IPS-20b (cell line): ENCODE measurements at regions not wholly inside any gene's neighbourhood (a gene's known extent, or its start where the extent isn't known, plus 50 kb on each side); places are given as distances from the start of the nearest gene placed in this dataset.

Experiments used
- H3K27ac ChIP-seq: one replicate; pipeline ENCODE4 v1.5.1; 2013; ENCODE audit warnings: low read length
- H3K27me3 ChIP-seq: 2 replicates; pipeline ENCODE4 v1.6.1; 2013; ENCODE audit warnings: mild to moderate bottlenecking, low read length, inconsistent platforms; ENCODE audit not compliant: insufficient read depth
- H3K36me3 ChIP-seq: 2 replicates; pipeline ENCODE4 v1.6.1; 2013; ENCODE audit warnings: low read depth, mild to moderate bottlenecking, inconsistent platforms, low read length, moderate library complexity; ENCODE audit not compliant: insufficient read depth
- H3K4me1 ChIP-seq: 2 replicates; pipeline ENCODE4 v1.6.1; 2013; ENCODE audit warnings: mild to moderate bottlenecking, control low read depth, inconsistent platforms, low read length, moderate library complexity; ENCODE audit not compliant: insufficient read depth
- H3K4me3 ChIP-seq: 2 replicates; pipeline ENCODE4 v1.5.1; 2013; ENCODE audit warnings: mild to moderate bottlenecking, low read length, inconsistent platforms
- H3K9ac ChIP-seq: 2 replicates; pipeline ENCODE4 v1.6.1; 2013; ENCODE audit warnings: low read depth, mild to moderate bottlenecking, inconsistent platforms, low read length, moderate library complexity
- H3K9me3 ChIP-seq: 2 replicates; pipeline ENCODE4 v1.6.1; 2013; ENCODE audit warnings: mild to moderate bottlenecking, low read depth, low read length, inconsistent platforms; ENCODE audit not compliant: insufficient read depth

GRCh38 chr14:89588016-89588415 lies 171.0 kb upstream of the FOXN3 start:
- Histone ChIP-seq H3K4me3 (no peak overlapping the region), H3K36me3 (peaks cover 1% of the 10 kb centered on the region; the same call in 1 of the 2 replicates), H3K9me3 (no peaks in the 10 kb centered on the region), H3K4me1 (peaks cover 15% of the 10 kb centered on the region), H3K27ac (no peak overlapping the region), H3K27me3 (no peaks in the 10 kb centered on the region), H3K9ac (no peak overlapping the region)

GRCh38 chr14:89587136-89587420 lies 170.0 kb upstream of the FOXN3 start:
- Histone ChIP-seq H3K9me3 (no peaks in the 10 kb centered on the region), H3K4me3 (no peak overlapping the region), H3K36me3 (peaks cover 8% of the 10 kb centered on the region; the same call in 1 of the 2 replicates), H3K4me1 (peaks cover 15% of the 10 kb centered on the region), H3K27me3 (no peaks in the 10 kb centered on the region), H3K9ac (no peak overlapping the region), H3K27ac (no peak overlapping the region)

DNA sequence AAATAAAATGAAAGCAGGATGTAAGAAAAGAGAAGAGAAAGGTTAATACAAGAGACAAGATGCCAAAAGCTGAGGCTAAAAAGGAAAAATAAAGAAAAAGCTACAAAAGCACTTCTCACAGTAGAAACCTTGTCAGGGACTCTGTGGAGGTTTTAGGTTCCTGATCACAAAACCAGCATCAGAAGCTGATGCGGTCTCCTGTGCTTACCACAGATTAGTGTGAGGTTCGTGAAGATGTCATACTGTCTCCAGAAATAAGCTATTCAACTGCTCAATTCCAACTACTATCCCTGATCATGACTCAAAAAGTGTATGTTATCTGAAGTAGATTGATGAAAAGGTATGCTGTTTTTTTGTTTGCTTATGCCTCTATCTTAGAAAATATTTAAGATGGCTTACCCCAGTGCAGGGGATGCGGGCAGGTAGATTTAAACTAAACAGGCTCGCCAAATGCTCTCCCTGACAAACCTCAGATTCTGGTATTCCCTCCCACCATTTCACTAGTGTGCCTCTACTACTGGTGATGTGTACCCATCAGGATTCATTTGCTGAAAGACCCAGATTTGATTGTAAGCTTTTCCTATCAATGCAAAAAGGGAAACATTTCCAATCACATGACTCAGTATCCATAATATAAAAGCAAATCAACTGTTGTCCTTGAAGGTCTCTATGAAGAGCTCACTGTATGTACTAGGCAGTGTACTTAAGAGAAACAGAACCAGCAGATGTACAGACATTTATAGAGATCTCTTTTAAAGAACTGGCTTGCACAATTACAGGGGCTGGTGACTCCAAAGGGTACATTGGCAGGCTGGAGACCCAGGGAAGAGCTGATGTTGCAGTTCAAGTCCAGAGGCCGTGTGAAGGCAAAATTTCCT lies 169.5 kb upstream of the FOXN3 start:
- H3K4me1 ChIP-seq, result peaks cover 15% of the 10 kb centered on the region
- peaks cover 14% of the 10 kb centered on the region; the same call in 1 of the 2 replicates for H3K36me3 ChIP-seq
- H3K9me3 ChIP-seq, result no peaks in the 10 kb centered on the region

GRCh38 chr14:89578156-89578555 lies 161.1 kb upstream of the FOXN3 start:
- peaks cover 27% of the 10 kb centered on the region for H3K36me3 ChIP-seq
- H3K27me3 ChIP-seq, result no peaks in the 10 kb centered on the region
- H3K27ac ChIP-seq, result peak overlapping the region; percentile 39
- H3K9me3 ChIP-seq, result no peaks in the 10 kb centered on the region
- no peak overlapping the region for H3K9ac ChIP-seq
- H3K4me3 ChIP-seq, result no peak overlapping the region
- H3K4me1 ChIP-seq, result peaks cover 39% of the 10 kb centered on the region

More for the DNA sequence above, 169.5 kb upstream of the FOXN3 start:
- H3K9ac ChIP-seq, result no peak overlapping the region
- H3K4me3 ChIP-seq, result no peak overlapping the region
- no peak overlapping the region for H3K27ac ChIP-seq
- H3K27me3 ChIP-seq, result no peaks in the 10 kb centered on the region

- Histone ChIP-seq H3K9me3 (no peaks in the 10 kb centered on the region), H3K27me3 (no peaks in the 10 kb centered on the region), H3K36me3 (peaks cover 17% of the 10 kb centered on the region), H3K9ac (peak overlapping the region; percentile 64; the same call in 1 of the 2 replicates), H3K4me1 (peaks cover 39% of the 10 kb centered on the region), H3K4me3 (peak overlapping the region; percentile 43), H3K27ac (peak overlapping the region; percentile 35)
Measured at GRCh38 chr14:89576960-89577359, 159.9 kb upstream of the FOXN3 start.

DNA sequence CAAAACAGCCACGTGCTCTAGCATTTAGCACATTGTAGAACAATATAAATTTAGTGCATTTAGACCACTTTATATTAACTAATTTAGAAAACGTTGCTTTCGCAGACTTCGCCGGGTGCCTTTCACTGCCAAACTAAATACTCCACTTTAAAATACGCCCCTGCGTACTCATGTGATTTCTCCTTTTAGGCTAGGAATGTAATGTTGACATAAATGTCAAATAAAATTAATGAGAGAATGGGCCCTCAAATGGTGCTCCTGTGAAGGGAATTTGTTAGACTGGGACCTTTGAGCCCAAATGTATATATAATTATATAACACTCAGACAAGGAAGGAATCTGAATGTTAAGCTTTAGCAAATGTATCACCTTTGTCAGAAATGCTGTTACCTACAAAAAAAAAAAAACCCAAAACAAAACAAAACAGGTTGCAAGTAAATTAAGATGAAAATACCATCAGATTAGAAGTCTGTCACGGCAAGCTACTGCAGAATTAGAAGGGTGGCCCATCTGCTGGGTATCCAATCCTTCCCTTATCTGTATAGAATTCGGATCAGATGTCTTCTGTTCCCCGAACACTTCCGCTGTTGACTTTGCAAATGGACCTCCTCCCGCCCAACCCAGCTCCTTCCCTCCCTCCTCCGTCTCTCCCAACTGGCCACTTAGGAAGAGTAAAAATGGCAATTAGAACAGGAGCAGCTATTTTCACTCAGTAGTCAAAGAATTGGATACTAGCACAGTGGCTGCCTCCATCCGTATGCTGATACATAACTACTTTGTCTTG lies 159.3 kb upstream of the FOXN3 start:
- H3K27me3 ChIP-seq, result no peaks in the 10 kb centered on the region
- peak overlapping the region; percentile 35 for H3K27ac ChIP-seq
- H3K9me3 ChIP-seq, result no peaks in the 10 kb centered on the region
- H3K9ac ChIP-seq, result peak overlapping the region; percentile 64; the same call in 1 of the 2 replicates
- peaks cover 11% of the 10 kb centered on the region for H3K36me3 ChIP-seq
- H3K4me3 ChIP-seq, result peak overlapping the region; percentile 43
- H3K4me1 ChIP-seq, result peaks cover 39% of the 10 kb centered on the region

- Histone ChIP-seq H3K36me3 (peaks cover 3% of the 10 kb centered on the region), H3K4me3 (no peak overlapping the region), H3K4me1 (peaks cover 39% of the 10 kb centered on the region), H3K27me3 (no peaks in the 10 kb centered on the region), H3K27ac (no peak overlapping the region), H3K9ac (no peak overlapping the region), H3K9me3 (no peaks in the 10 kb centered on the region)
Measured at GRCh38 chr14:89575386-89576061, 158.5 kb upstream of the FOXN3 start.

DNA sequence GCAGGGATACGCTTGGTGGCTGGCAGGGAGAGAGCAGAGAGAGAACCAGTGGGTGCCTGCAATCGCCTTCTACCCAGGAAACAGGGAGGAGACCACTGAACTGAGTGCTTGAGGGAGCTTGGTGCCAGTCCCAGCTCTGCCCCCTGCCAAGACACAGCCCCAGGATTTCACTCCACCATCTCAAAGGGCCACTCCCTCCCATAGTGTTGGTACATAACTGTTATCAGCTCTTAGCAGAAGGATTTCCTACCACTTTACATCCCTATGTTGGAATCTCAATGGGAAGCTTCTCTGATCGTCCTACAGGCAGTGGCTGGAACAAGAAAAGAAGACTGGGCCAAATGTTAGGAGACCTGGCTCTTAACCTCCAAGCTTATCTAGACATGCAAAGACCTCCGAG lies 157.4 kb upstream of the FOXN3 start:
- no peak overlapping the region for H3K9ac ChIP-seq
- H3K9me3 ChIP-seq, result no peaks in the 10 kb centered on the region
- H3K27me3 ChIP-seq, result no peaks in the 10 kb centered on the region
- H3K36me3 ChIP-seq, result no peaks in the 10 kb centered on the region; the same call in 1 of the 2 replicates
- no peak overlapping the region for H3K27ac ChIP-seq
- peaks cover 39% of the 10 kb centered on the region for H3K4me1 ChIP-seq
- H3K4me3 ChIP-seq, result no peak overlapping the region

- H3K27me3 ChIP-seq, result no peaks in the 10 kb centered on the region
- H3K9ac ChIP-seq, result no peak overlapping the region
- H3K27ac ChIP-seq, result no peak overlapping the region
- H3K4me1 ChIP-seq, result peaks cover 38% of the 10 kb centered on the region
- no peaks in the 10 kb centered on the region; the same call in 1 of the 2 replicates for H3K36me3 ChIP-seq
- no peak overlapping the region for H3K4me3 ChIP-seq
- H3K9me3 ChIP-seq, result no peaks in the 10 kb centered on the region
Measured at GRCh38 chr14:89573399-89573657, 156.3 kb upstream of the FOXN3 start.

DNA sequence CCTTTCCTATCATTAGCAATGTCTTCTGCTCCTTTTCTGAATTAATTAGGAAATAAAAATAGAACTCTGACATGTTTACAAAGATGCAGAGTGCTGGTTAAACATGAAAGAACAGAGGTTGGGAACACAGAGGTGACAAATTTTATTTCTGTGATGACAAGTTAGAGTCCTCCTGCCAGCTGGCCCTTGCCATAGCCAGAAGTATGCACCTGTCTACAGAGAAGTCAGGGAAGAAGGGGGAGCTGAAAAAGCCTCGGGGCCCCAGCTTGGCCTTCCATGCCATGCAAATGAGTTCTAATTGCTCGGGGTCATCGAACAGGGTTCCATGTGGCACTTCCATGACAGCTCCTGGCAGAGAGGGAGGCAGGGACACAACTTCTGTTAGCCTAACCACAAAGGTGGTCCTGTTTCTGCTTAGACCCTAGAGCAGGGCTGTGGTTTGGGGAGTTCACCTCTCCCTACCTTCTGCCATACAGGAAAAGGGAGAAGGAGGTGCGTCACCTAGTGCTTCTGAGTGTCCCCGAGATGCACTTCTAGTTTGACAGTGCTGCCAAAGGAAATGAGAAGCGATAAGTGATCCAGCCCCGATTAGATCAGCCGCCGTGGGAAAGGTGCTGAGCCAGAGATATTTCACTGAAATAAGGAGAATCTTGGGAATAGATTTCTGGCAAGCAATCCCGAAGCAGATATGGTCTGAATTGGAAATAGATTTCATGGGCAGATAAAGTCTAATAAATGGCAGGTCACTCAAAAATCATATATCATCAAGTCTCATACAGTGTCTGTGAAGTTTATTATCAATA lies 155.8 kb upstream of the FOXN3 start:
- Histone ChIP-seq H3K27ac (no peak overlapping the region), H3K9me3 (no peaks in the 10 kb centered on the region), H3K9ac (no peak overlapping the region), H3K4me3 (no peak overlapping the region), H3K4me1 (peaks cover 32% of the 10 kb centered on the region), H3K36me3 (no peaks in the 10 kb centered on the region; the same call in 1 of the 2 replicates), H3K27me3 (no peaks in the 10 kb centered on the region)

DNA sequence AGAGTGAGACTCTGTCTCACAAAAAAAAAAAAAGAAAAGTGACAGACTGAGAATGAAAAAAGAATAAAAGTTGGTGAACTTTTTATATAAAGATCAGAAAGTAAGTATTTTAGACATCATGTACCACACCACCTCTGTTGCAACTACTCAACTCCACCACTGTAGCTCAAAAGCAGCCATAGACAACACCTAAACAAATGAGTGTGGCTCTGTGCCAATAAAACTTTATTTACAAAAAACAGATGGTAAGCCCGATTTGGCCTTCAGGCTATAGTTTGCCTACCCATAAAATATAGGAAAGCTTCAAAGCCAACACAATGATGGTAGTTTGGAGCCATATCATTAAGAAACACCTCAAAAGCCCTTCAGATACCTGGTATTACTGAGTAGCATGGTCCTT lies 154.5 kb upstream of the FOXN3 start:
- H3K4me3 ChIP-seq, result no peak overlapping the region
- no peak overlapping the region for H3K27ac ChIP-seq
- H3K9ac ChIP-seq, result no peak overlapping the region
- H3K9me3 ChIP-seq, result no peaks in the 10 kb centered on the region
- no peaks in the 10 kb centered on the region; the same call in 1 of the 2 replicates for H3K36me3 ChIP-seq
- peaks cover 19% of the 10 kb centered on the region; the same call in 1 of the 2 replicates for H3K4me1 ChIP-seq
- no peaks in the 10 kb centered on the region for H3K27me3 ChIP-seq
